H9 (cell line): ENCODE measurements at regions not wholly inside any gene's neighbourhood (a gene's known extent, or its start where the extent isn't known, plus 50 kb on each side); places are given as distances from the start of the nearest gene placed in this dataset.

Experiments used
- DNase-seq: peaks from one replicate; pipeline ENCODE4 v3.0.0-alpha.2; 2017
- H2AFZ ChIP-seq: one replicate; pipeline ENCODE4 v1.6.1; 2013; ENCODE audit warnings: mild to moderate bottlenecking, low read length, control low read depth, moderate library complexity
- H2AK5ac ChIP-seq: 2 replicates; pipeline ENCODE4 v1.6.1; 2013; ENCODE audit warnings: low read length, control low read depth, mixed read lengths; ENCODE audit not compliant: insufficient read length
- H2BK120ac ChIP-seq: one replicate; pipeline ENCODE4 v1.6.1; 2013; ENCODE audit warnings: low read depth, mild to moderate bottlenecking, low read length, control low read depth, inconsistent platforms; ENCODE audit not compliant: poor library complexity, severe bottlenecking
- H2BK12ac ChIP-seq: 2 replicates; pipeline ENCODE4 v1.6.1; 2013; ENCODE audit warnings: low read length, control low read depth, mixed read lengths, low read depth; ENCODE audit not compliant: insufficient read length
- H2BK15ac ChIP-seq: 2 replicates; pipeline ENCODE4 v1.6.1; 2013; ENCODE audit warnings: low read depth, low read length, control low read depth
- H2BK20ac ChIP-seq: one replicate; pipeline ENCODE4 v1.6.1; 2013; ENCODE audit warnings: low read depth, mild to moderate bottlenecking, low read length, control low read depth, inconsistent platforms; ENCODE audit not compliant: poor library complexity, severe bottlenecking
- H2BK5ac ChIP-seq: 2 replicates; pipeline ENCODE4 v1.6.1; 2013; ENCODE audit warnings: low read length, control low read depth, mixed read lengths; ENCODE audit not compliant: insufficient read length
- H3K14ac ChIP-seq: 2 replicates; pipeline ENCODE4 v1.6.1; 2013; ENCODE audit warnings: low read length, control low read depth; ENCODE audit not compliant: insufficient read depth
- H3K18ac ChIP-seq: 2 replicates; pipeline ENCODE4 v1.6.1; 2013; ENCODE audit warnings: low read depth, mild to moderate bottlenecking, mixed read lengths, low read length, control low read depth; ENCODE audit not compliant: insufficient read length
- H3K23ac ChIP-seq: 2 replicates; pipeline ENCODE4 v1.6.1; 2013; ENCODE audit warnings: low read length, control low read depth, mixed read lengths, low read depth; ENCODE audit not compliant: insufficient read length
- H3K23me2 ChIP-seq: 2 replicates; pipeline ENCODE4 v1.6.1; 2013; ENCODE audit warnings: low read depth, mild to moderate bottlenecking, mixed read lengths, low read length, control low read depth; ENCODE audit not compliant: insufficient read length, poor library complexity, severe bottlenecking
- H3K27ac ChIP-seq: 2 replicates; pipeline ENCODE4 v1.5.1; 2013; ENCODE audit warnings: low read length, control low read depth, mixed read lengths, low read depth; ENCODE audit not compliant: insufficient read length
- H3K27me3 ChIP-seq: 2 replicates; pipeline ENCODE4 v1.6.1; 2013; ENCODE audit warnings: low read length, control low read depth, inconsistent platforms; ENCODE audit not compliant: insufficient read depth
- H3K4ac ChIP-seq: 2 replicates; pipeline ENCODE4 v1.6.1; 2013; ENCODE audit warnings: low read depth, mild to moderate bottlenecking, control low read depth, inconsistent platforms, low read length, moderate library complexity
- H3K4me1 ChIP-seq: 2 replicates; pipeline ENCODE4 v1.6.1; 2013; ENCODE audit warnings: low read length, control low read depth, inconsistent platforms; ENCODE audit not compliant: insufficient read depth
- H3K4me2 ChIP-seq: 2 replicates; pipeline ENCODE4 v1.6.1; 2013; ENCODE audit warnings: low read length, control low read depth, mixed read lengths; ENCODE audit not compliant: insufficient read length, insufficient read depth
- H3K56ac ChIP-seq: 2 replicates; pipeline ENCODE4 v1.6.1; 2013; ENCODE audit warnings: low read depth, mild to moderate bottlenecking, mixed read lengths, low read length, control low read depth; ENCODE audit not compliant: insufficient read length
- H3K79me1 ChIP-seq: 2 replicates; pipeline ENCODE4 v1.6.1; 2013; ENCODE audit warnings: low read depth, mild to moderate bottlenecking, moderate library complexity, low read length, control low read depth, inconsistent platforms; ENCODE audit not compliant: insufficient read depth, poor library complexity, severe bottlenecking
- H3K79me2 ChIP-seq: 2 replicates; pipeline ENCODE4 v1.6.1; 2013; ENCODE audit warnings: low read length, control low read depth, inconsistent platforms; ENCODE audit not compliant: insufficient read depth
- H3K9ac ChIP-seq: 2 replicates; pipeline ENCODE4 v1.6.1; 2013; ENCODE audit warnings: low read length, control low read depth, mixed read lengths; ENCODE audit not compliant: insufficient read length; ENCODE audit errors: extremely low read depth
- H3K9me3 ChIP-seq: one replicate; pipeline ENCODE4 v1.6.1; 2013; ENCODE audit warnings: low read depth, low read length, inconsistent platforms; ENCODE audit not compliant: control insufficient read depth
- H3T11ph ChIP-seq: one replicate; pipeline ENCODE4 v1.6.1; 2013; ENCODE audit warnings: mild to moderate bottlenecking, low read length, control low read depth, inconsistent platforms
- H4K20me1 ChIP-seq: one replicate; pipeline ENCODE4 v1.6.1; 2013; ENCODE audit not compliant: control insufficient read depth, insufficient read length, insufficient read depth
- H4K5ac ChIP-seq: 2 replicates; pipeline ENCODE4 v1.6.1; 2013; ENCODE audit warnings: low read depth, mild to moderate bottlenecking, mixed read lengths, low read length, control low read depth; ENCODE audit not compliant: insufficient read length
- H4K8ac ChIP-seq: replicated peaks from 2 replicates; pipeline ENCODE4 v1.6.1; 2013; ENCODE audit warnings: low read length, control low read depth, mixed read lengths, low read depth; ENCODE audit not compliant: insufficient read length
- H4K91ac ChIP-seq: 2 replicates; pipeline ENCODE4 v1.6.1; 2013; ENCODE audit warnings: low read depth, mild to moderate bottlenecking, moderate library complexity, mixed read lengths, low read length, control low read depth; ENCODE audit not compliant: insufficient read length
- H3K27ac Mint-ChIP-seq, 3 experiments: 2 replicates in 2 of 3; 3 replicates in 1 of 3; pipeline ENCODE4 v1.8.0; 2020 to 2021; ENCODE audit warnings: mixed read lengths in 3 of 3, mild to moderate bottlenecking in 1 of 3, moderate library complexity in 1 of 3
- H3K27me3 Mint-ChIP-seq: 2 replicates; pipeline ENCODE4 v1.8.0; 2021; ENCODE audit warnings: low read depth, mild to moderate bottlenecking, moderate library complexity, mixed read lengths
- H3K36me3 Mint-ChIP-seq, 3 experiments: 2 replicates in 2 of 3; 3 replicates in 1 of 3; pipeline ENCODE4 v1.8.0; 2020 to 2021; ENCODE audit warnings: low read depth in 3 of 3, mixed read lengths in 3 of 3; ENCODE audit not compliant: insufficient read depth in 1 of 3
- H3K4me1 Mint-ChIP-seq, 2 experiments: 2 replicates each; pipeline ENCODE4 v1.8.0; 2020; ENCODE audit warnings: mixed read lengths in 2 of 2
- H3K4me3 Mint-ChIP-seq, 2 experiments: 2 replicates in 1 of 2; 3 replicates in 1 of 2; pipeline ENCODE4 v1.8.0; 2020 to 2021; ENCODE audit warnings: mild to moderate bottlenecking in 2 of 2, mixed read lengths in 2 of 2, moderate library complexity in 1 of 2
- H3K9me3 Mint-ChIP-seq, 2 experiments: 2 replicates in 1 of 2; 3 replicates in 1 of 2; pipeline ENCODE4 v1.8.0; 2020; ENCODE audit warnings: mild to moderate bottlenecking in 2 of 2, mixed read lengths in 2 of 2, moderate library complexity in 1 of 2
- CTCF ChIP-seq: fragments of 200-600 bp; sonication (generic); conservative IDR thresholded peaks from 3 replicates; pipeline ENCODE4 v1.8.0; 2021; ENCODE audit warnings: antibody characterized with exemption, mild to moderate bottlenecking
- WGBS: extraction: QIAGEN DNeasy Blood & Tissue Kit; methylation state at CpG from one replicate; pipeline ENCODE4 v1.1.7; 2013; ENCODE audit warnings: missing lambda C conversion rate, low lambda C conversion rate, mixed read lengths; ENCODE audit not compliant: insufficient read length; ENCODE audit errors: extremely low coverage; 5-methylcytosine and 5-hydroxymethylcytosine counted together

GRCh38 chr7:46767071-46767470, 814.8 kb downstream of the TNS3 start:
- Histone ChIP-seq H3K79me1 (no peaks in the 10 kb centered on the region), H2BK5ac (no peak overlapping the region), H4K8ac (no peak overlapping the region), H4K20me1 (no peaks in the 10 kb centered on the region), H2BK20ac (no peak overlapping the region), H3K79me2 (no peaks in the 10 kb centered on the region), H2BK120ac (no peak overlapping the region), H2BK12ac (no peak overlapping the region), H3K4me2 (no peak overlapping the region), H3K4me1 (no peaks in the 10 kb centered on the region), H3K23ac (no peak overlapping the region), H2BK15ac (no peak overlapping the region), H3K14ac (no peak overlapping the region), H4K91ac (no peak overlapping the region), H3K9ac (no peak overlapping the region), H3K9me3 (peaks cover 6% of the 10 kb centered on the region), H3K18ac (no peak overlapping the region), H2AK5ac (no peak overlapping the region), H3K56ac (no peak overlapping the region), H3K4ac (no peak overlapping the region), H3K27ac (no peak overlapping the region), H3K23me2 (no peaks in the 10 kb centered on the region), H2AFZ (no peak overlapping the region), H3K27me3 (no peaks in the 10 kb centered on the region), H3T11ph (no peak overlapping the region), H4K5ac (no peak overlapping the region)
- no CpG with 5 or more reads among the region's 1 CpG for WGBS
- H3K9me3 Mint-ChIP-seq: peaks cover 16 to 21% of the 10 kb centered on the region in 2 experiments
- no peak for DNase-seq
- H3K36me3 Mint-ChIP-seq: peaks cover 9 to 19% (median 13%) of the 10 kb centered on the region in 3 experiments
- no peak overlapping the region for H3K4me3 Mint-ChIP-seq
- peaks cover 2% of the 10 kb centered on the region for H3K27me3 Mint-ChIP-seq
- peaks cover under 1 to 4% of the 10 kb centered on the region in 2 experiments; a peak in 3 of 4 replicates for H3K4me1 Mint-ChIP-seq
- no peak for TF ChIP-seq CTCF
- H3K27ac Mint-ChIP-seq: no peak overlapping the region
